SK-N-SH (cell line): ENCODE measurements at regions not wholly inside any gene's neighbourhood (a gene's known extent, or its start where the extent isn't known, plus 50 kb on each side); places are given as distances from the start of the nearest gene placed in this dataset.

Experiments
- NFIC ChIP-seq: IDR thresholded peaks from 2 replicates; pipeline ENCODE4 v1.4.0; 2012; ENCODE audit warnings: borderline replicate concordance
- NRF1 ChIP-seq: IDR thresholded peaks from 2 replicates; pipeline ENCODE4 v1.6.1; 2012; ENCODE audit warnings: low read depth, mild to moderate bottlenecking, low read length
- POLR2AphosphoS5 ChIP-seq: IDR thresholded peaks from 2 replicates; pipeline ENCODE4 v1.6.1; 2012; ENCODE audit warnings: low read depth, low read length
- RCOR1 ChIP-seq: fragments of 150-350 bp; IDR thresholded peaks from 2 replicates; pipeline ENCODE4 v1.6.1; 2017; ENCODE audit warnings: antibody characterized with exemption, low read length
- TEAD4 ChIP-seq: IDR thresholded peaks from 2 replicates; pipeline ENCODE4 v1.4.0; 2012; ENCODE audit warnings: mild to moderate bottlenecking, borderline replicate concordance; ENCODE audit not compliant: insufficient read depth
- TF ChIP-seq, protein P1 (sequence below): fragments of 200-600 bp; sonication (generic); IDR thresholded peaks from 2 replicates; pipeline ENCODE4 v1.6.1; 2017; ENCODE audit warnings: antibody characterized with exemption, mild to moderate bottlenecking, moderate library complexity

- no peak for TF ChIP-seq NFIC
- no peak for TF ChIP-seq NRF1
- no peak for TF ChIP-seq POLR2AphosphoS5
- TF ChIP-seq, protein P1, sequence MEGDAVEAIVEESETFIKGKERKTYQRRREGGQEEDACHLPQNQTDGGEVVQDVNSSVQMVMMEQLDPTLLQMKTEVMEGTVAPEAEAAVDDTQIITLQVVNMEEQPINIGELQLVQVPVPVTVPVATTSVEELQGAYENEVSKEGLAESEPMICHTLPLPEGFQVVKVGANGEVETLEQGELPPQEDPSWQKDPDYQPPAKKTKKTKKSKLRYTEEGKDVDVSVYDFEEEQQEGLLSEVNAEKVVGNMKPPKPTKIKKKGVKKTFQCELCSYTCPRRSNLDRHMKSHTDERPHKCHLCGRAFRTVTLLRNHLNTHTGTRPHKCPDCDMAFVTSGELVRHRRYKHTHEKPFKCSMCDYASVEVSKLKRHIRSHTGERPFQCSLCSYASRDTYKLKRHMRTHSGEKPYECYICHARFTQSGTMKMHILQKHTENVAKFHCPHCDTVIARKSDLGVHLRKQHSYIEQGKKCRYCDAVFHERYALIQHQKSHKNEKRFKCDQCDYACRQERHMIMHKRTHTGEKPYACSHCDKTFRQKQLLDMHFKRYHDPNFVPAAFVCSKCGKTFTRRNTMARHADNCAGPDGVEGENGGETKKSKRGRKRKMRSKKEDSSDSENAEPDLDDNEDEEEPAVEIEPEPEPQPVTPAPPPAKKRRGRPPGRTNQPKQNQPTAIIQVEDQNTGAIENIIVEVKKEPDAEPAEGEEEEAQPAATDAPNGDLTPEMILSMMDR, result no peak
- no peak for TF ChIP-seq RCOR1
- no peak for TF ChIP-seq TEAD4
Observed at GRCh38 chr16:86459266-86459665, 51.1 kb upstream of the FOXF1 start.
